CD14-positive monocyte (primary cell): ENCODE measurements at regions not wholly inside any gene's neighbourhood (a gene's known extent, or its start where the extent isn't known, plus 50 kb on each side); places are given as distances from the start of the nearest gene placed in this dataset.

Experiments
- DNase-seq, 3 donors: peaks; one replicate each; pipeline ENCODE4 v3.0.0-alpha.2; 2011 to 2022
- H2AFZ ChIP-seq: 2 replicates; pipeline ENCODE4 v1.6.0; 2012; ENCODE audit warnings: mild to moderate bottlenecking, low read depth, low read length, inconsistent platforms; ENCODE audit not compliant: insufficient read depth, poor library complexity, severe bottlenecking
- H3K27ac ChIP-seq, 2 donors: 1 replicate in 1 of 2; 2 replicates in 1 of 2; pipeline ENCODE4 v1.5.1; 2012 to 2013; ENCODE audit warnings: low read length in 2 of 2, control low read depth in 1 of 2, inconsistent platforms in 1 of 2, low read depth in 1 of 2, mild to moderate bottlenecking in 1 of 2
- H3K27me3 ChIP-seq, 2 donors: one replicate each; pipeline versions ENCODE4 v1.6.0 to v1.6.1; 2011 to 2013; ENCODE audit warnings: low read length in 2 of 2; ENCODE audit not compliant: control insufficient read depth in 2 of 2, insufficient read depth in 2 of 2
- H3K36me3 ChIP-seq, 2 donors: replicated peaks in 1 of 2; 1 replicate in 1 of 2; 2 replicates in 1 of 2; pipeline versions ENCODE4 v1.5.1 to v1.6.1; 2012 to 2013; ENCODE audit warnings: low read length in 2 of 2, control low read depth in 1 of 2, inconsistent platforms in 1 of 2, mild to moderate bottlenecking in 1 of 2; ENCODE audit not compliant: insufficient read depth in 2 of 2, control insufficient read depth in 1 of 2
- H3K4me1 ChIP-seq, 2 donors: 1 replicate in 1 of 2; 2 replicates in 1 of 2; pipeline versions ENCODE4 v1.5.1 to v1.6.1; 2012 to 2013; ENCODE audit warnings: low read length in 2 of 2, control low read depth in 1 of 2, inconsistent platforms in 1 of 2, mild to moderate bottlenecking in 1 of 2, moderate library complexity in 1 of 2; ENCODE audit not compliant: insufficient read depth in 2 of 2, control insufficient read depth in 1 of 2
- H3K4me2 ChIP-seq: replicated peaks from 2 replicates; pipeline ENCODE3; 2012; ENCODE audit warnings: low read length, moderate library complexity, mild to moderate bottlenecking; ENCODE audit not compliant: poor library complexity, severe bottlenecking; ENCODE audit errors: extremely low read depth
- H3K4me3 ChIP-seq, 3 experiments: fragments of 200-600 bp in 1 of 3; sonication (generic) in 1 of 3; replicated peaks in 1 of 3; 1 replicate in 2 of 3; 2 replicates in 1 of 3; pipeline ENCODE4 v1.5.1; 2011 to 2013; ENCODE audit warnings: low read length in 3 of 3, mild to moderate bottlenecking in 3 of 3, control low read depth in 2 of 3, low read depth in 2 of 3, inconsistent platforms in 1 of 3, moderate library complexity in 1 of 3
- H3K79me2 ChIP-seq: 2 replicates; pipeline ENCODE4 v1.6.0; 2012; ENCODE audit warnings: mild to moderate bottlenecking, control low read depth, inconsistent platforms, low read length, moderate library complexity; ENCODE audit not compliant: insufficient read depth
- H3K9ac ChIP-seq: 2 replicates; pipeline ENCODE4 v1.6.0; 2017; ENCODE audit warnings: low read length, mild to moderate bottlenecking; ENCODE audit not compliant: insufficient read depth, poor library complexity, severe bottlenecking
- H3K9me3 ChIP-seq, 2 donors: replicated peaks in 1 of 2; 1 replicate in 1 of 2; 2 replicates in 1 of 2; pipeline versions ENCODE4 v1.5.1 to v1.6.1; 2012 to 2013; ENCODE audit warnings: low read length in 2 of 2, control low read depth in 1 of 2; ENCODE audit not compliant: control insufficient read depth in 1 of 2, insufficient read depth in 1 of 2
- H4K20me1 ChIP-seq: 2 replicates; pipeline ENCODE4 v1.6.0; 2012; ENCODE audit warnings: mild to moderate bottlenecking, low read length, control low read depth, moderate library complexity; ENCODE audit not compliant: insufficient read depth
- H3K27ac Mint-ChIP-seq, 7 donors: one replicate each; pipeline ENCODE4 v1.8.0; 2020; ENCODE audit warnings: mild to moderate bottlenecking in 7 of 7, mixed read lengths in 7 of 7, moderate library complexity in 6 of 7, inconsistent platforms in 2 of 7
- H3K27me3 Mint-ChIP-seq, 3 donors: one replicate each; pipeline ENCODE4 v1.8.0; 2021 to 2022; ENCODE audit warnings: low read depth in 3 of 3, mild to moderate bottlenecking in 3 of 3, mixed read lengths in 3 of 3, moderate library complexity in 3 of 3, inconsistent platforms in 1 of 3
- H3K36me3 Mint-ChIP-seq, 2 donors: one replicate each; pipeline ENCODE4 v1.8.0; 2020; ENCODE audit warnings: mixed read lengths in 2 of 2, inconsistent platforms in 1 of 2, mild to moderate bottlenecking in 1 of 2
- H3K4me1 Mint-ChIP-seq: one replicate; pipeline ENCODE4 v1.8.0; 2020; ENCODE audit warnings: mild to moderate bottlenecking, mixed read lengths
- H3K4me3 Mint-ChIP-seq, 2 donors: one replicate each; pipeline ENCODE4 v1.8.0; 2020; ENCODE audit warnings: mild to moderate bottlenecking in 2 of 2, mixed read lengths in 2 of 2, moderate library complexity in 1 of 2
- H3K9me3 Mint-ChIP-seq, 7 donors: one replicate each; pipeline ENCODE4 v1.8.0; 2020 to 2022; ENCODE audit warnings: mixed read lengths in 7 of 7, mild to moderate bottlenecking in 6 of 7, moderate library complexity in 6 of 7, inconsistent platforms in 2 of 7
- WGBS: methylation state at CpG from one replicate; pipeline ENCODE4 v1.1.5; 2013; ENCODE audit warnings: missing lambda C conversion rate; ENCODE audit not compliant: insufficient coverage; 5-methylcytosine and 5-hydroxymethylcytosine counted together
- intact Hi-C, 2 donors: fragments of 100-400 bp; cut with micrococcal nuclease; formaldehyde crosslinking; loops; one replicate each; pipeline versions ENCODE4 v1.15.0 to v1.15.1; 2023
- TF ChIP-seq, protein P1 (sequence below): fragments of 200-600 bp; IDR thresholded peaks from one replicate; pipeline ENCODE4 v1.8.0; 2022; ENCODE audit warnings: antibody characterized with exemption, mild to moderate bottlenecking

DNA sequence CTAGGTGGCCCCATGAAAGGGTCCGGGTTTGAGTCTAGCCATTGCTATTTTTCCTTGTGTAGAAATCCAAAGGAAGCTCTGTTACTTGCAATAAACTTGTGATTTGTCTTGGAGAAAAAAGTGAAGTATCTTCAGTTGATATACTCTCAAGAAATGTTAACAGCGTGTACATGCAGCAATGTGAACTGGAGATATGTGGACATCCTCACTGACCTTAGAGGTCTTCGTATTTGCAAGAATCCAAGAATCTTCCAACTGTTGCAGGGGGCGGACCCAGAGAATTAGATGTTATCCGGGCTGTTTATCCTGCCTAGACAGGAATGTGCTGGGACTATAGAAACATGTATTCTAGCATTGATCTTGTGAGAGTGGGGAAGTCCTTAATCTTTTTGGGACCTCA is 187.6 kb downstream of the KCNS3 start:
- no peaks in the 10 kb centered on the region for H3K36me3 Mint-ChIP-seq

DNA sequence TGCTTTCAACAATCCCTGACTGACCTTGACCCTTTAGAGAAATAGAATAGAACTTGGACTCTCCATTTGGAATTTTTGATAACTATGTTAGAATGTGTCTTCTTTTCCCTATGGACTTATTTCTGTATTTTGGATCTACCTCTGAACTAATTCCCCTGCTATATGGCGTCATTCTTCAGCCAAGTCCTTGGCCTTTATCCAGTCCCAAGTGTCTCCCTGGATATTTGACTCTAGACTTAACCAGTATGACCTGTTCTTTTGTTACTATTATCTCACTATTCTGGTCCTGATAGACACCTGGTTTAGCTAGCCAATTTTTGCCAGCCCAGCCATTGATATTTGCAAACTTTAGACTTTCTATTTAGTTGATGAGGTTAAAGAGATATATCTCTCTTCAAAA is 186.8 kb downstream of the KCNS3 start:
- no peaks in the 10 kb centered on the region for H3K4me1 ChIP-seq
- H3K36me3 Mint-ChIP-seq: no peaks in the 10 kb centered on the region
- no peak overlapping the region for H3K27ac ChIP-seq
- no peak for DNase-seq
- H3K36me3 ChIP-seq: no peaks in the 10 kb centered on the region
- H3K27ac Mint-ChIP-seq: no peak overlapping the region
- H3K4me3 ChIP-seq: no peak overlapping the region
- no peak overlapping the region for H2AFZ ChIP-seq
- peaks cover 0 to 2% (median 1%) of the 10 kb centered on the region in 3 donors for H3K27me3 Mint-ChIP-seq
- H3K79me2 ChIP-seq: no peaks in the 10 kb centered on the region
- TF ChIP-seq, protein P1, sequence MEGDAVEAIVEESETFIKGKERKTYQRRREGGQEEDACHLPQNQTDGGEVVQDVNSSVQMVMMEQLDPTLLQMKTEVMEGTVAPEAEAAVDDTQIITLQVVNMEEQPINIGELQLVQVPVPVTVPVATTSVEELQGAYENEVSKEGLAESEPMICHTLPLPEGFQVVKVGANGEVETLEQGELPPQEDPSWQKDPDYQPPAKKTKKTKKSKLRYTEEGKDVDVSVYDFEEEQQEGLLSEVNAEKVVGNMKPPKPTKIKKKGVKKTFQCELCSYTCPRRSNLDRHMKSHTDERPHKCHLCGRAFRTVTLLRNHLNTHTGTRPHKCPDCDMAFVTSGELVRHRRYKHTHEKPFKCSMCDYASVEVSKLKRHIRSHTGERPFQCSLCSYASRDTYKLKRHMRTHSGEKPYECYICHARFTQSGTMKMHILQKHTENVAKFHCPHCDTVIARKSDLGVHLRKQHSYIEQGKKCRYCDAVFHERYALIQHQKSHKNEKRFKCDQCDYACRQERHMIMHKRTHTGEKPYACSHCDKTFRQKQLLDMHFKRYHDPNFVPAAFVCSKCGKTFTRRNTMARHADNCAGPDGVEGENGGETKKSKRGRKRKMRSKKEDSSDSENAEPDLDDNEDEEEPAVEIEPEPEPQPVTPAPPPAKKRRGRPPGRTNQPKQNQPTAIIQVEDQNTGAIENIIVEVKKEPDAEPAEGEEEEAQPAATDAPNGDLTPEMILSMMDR: no peak
- no peaks in the 10 kb centered on the region for H4K20me1 ChIP-seq
- H3K4me3 Mint-ChIP-seq: no peak overlapping the region
- H3K4me2 ChIP-seq: no peak overlapping the region
- intact Hi-C loops: no loop called here
- WGBS: 91% methylated on average over 1 of the region's 1 CpG
- H3K9me3 ChIP-seq: no peaks in the 10 kb centered on the region
- no peaks in the 10 kb centered on the region for H3K27me3 ChIP-seq
- peaks cover 0 to 3% (median 0%) of the 10 kb centered on the region in 7 donors for H3K9me3 Mint-ChIP-seq
- no peak overlapping the region for H3K9ac ChIP-seq
- H3K4me1 Mint-ChIP-seq: peaks cover 9% of the 10 kb centered on the region

More for the DNA sequence above, 187.6 kb downstream of the KCNS3 start:
- no peak overlapping the region for H3K4me3 ChIP-seq
- H3K9ac ChIP-seq: no peak overlapping the region
- Mint-ChIP-seq H3K4me3 (no peak overlapping the region), H3K4me1 (peaks cover 9% of the 10 kb centered on the region), H3K27ac (no peak overlapping the region), H3K27me3 (peaks cover 0 to 5% (median 1%) of the 10 kb centered on the region in 3 donors), H3K9me3 (peaks cover 0 to 6% (median 2%) of the 10 kb centered on the region in 7 donors)
- H3K4me1 ChIP-seq: no peaks in the 10 kb centered on the region
- no peaks in the 10 kb centered on the region for H3K27me3 ChIP-seq
- H3K9me3 ChIP-seq: no peaks in the 10 kb centered on the region
- H3K4me2 ChIP-seq: no peak overlapping the region
- DNase-seq: no peak
- H3K79me2 ChIP-seq: no peaks in the 10 kb centered on the region
- intact Hi-C loops: no loop called here
- TF ChIP-seq, protein P1: no peak
- H3K36me3 ChIP-seq: no peaks in the 10 kb centered on the region
- 98% methylated on average over 5 of the region's 5 CpGs for WGBS
- H4K20me1 ChIP-seq: no peaks in the 10 kb centered on the region
- H3K27ac ChIP-seq: no peak overlapping the region
- H2AFZ ChIP-seq: no peak overlapping the region
